ENCODE measurements at regions not wholly inside any gene's neighbourhood (a gene's known extent, or its start where the extent isn't known, plus 50 kb on each side); places are given as distances from the start of the nearest gene placed in this dataset.
"Not testable (repeated sequence)": the region's sequence is repeated elsewhere in the genome, so short reads cannot be mapped to it uniquely, and the experiment has no call there.

DNA sequence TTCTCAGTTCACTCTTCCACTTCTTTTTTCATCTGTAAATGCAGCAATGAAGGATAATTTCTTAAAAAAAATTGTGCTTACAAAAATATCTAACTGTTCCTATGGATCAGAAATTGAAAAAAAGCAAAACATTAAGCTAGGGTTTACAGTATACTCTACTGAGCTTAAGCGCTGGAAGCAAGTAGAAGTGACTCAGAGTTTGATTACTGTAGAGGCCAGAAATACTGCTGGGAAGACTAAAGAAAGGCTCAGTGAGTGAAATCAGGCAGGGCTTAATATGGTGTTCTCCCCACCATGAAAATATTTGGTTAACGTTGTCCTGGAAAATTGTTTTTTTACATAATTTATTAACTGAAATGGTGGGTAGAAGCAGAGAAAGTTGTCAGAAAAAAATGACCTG is 1061.8 kb upstream of the GRIA3 start:
- no peaks in the 10 kb centered on the region for H3K9me2 ChIP-seq (replicated peaks; ENCODE audit: control insufficient read depth, low read length)
- no peak overlapping the region for H3K27ac ChIP-seq (ENCODE audit: low read depth, low read length)
- H3K27me3 ChIP-seq (ENCODE audit: control insufficient read depth, low read length): no peaks in the 10 kb centered on the region

GRCh38 chrX:122133478-122133877 is 1050.6 kb upstream of the GRIA3 start:
- no peaks in the 10 kb centered on the region for H3K9me3 ChIP-seq (ENCODE audit: control insufficient read depth, insufficient read depth, low read length)
- no peak overlapping the region for H3K4me3 ChIP-seq (ENCODE audit: low read length)
- H4K20me1 ChIP-seq (ENCODE audit: control insufficient read depth, insufficient read depth, low read depth, low read length): no peaks in the 10 kb centered on the region
- H3K4me1 ChIP-seq (ENCODE audit: control insufficient read depth, low read length): no peaks in the 10 kb centered on the region
- no peaks in the 10 kb centered on the region for H3F3A ChIP-seq (ENCODE audit: control insufficient read depth, insufficient read depth)
- no peak overlapping the region for H3K27ac ChIP-seq (ENCODE audit: low read depth, low read length)
- H3K9me2 ChIP-seq (replicated peaks; ENCODE audit: control insufficient read depth, low read length): no peaks in the 10 kb centered on the region
- no peaks in the 10 kb centered on the region for H3K36me3 ChIP-seq (ENCODE audit: control insufficient read depth, low read length)
- H3K4me2 ChIP-seq (ENCODE audit: low read length): no peak overlapping the region
- TF ChIP-seq CTCF (IDR thresholded peaks at IDR 0.05; ENCODE audit: low read depth, low read length, poor library complexity, severe bottlenecking): no peak
- no peak for TF ChIP-seq EZH2phosphoT487 (IDR thresholded peaks at IDR 0.05; ENCODE audit: borderline replicate concordance, low read length)
- H3K79me2 ChIP-seq (ENCODE audit: control insufficient read depth, low read length): no peaks in the 10 kb centered on the region
- no peaks in the 10 kb centered on the region for H3K27me3 ChIP-seq (ENCODE audit: control insufficient read depth, low read length)

More for the DNA sequence above, 1061.8 kb upstream of the GRIA3 start:
- no peak overlapping the region for H3K4me3 ChIP-seq (ENCODE audit: low read length)
- no peak for TF ChIP-seq CTCF (IDR thresholded peaks at IDR 0.05; ENCODE audit: low read depth, low read length, poor library complexity, severe bottlenecking)
- no peak for TF ChIP-seq EZH2phosphoT487 (IDR thresholded peaks at IDR 0.05; ENCODE audit: borderline replicate concordance, low read length)
- no peaks in the 10 kb centered on the region for H3K4me1 ChIP-seq (ENCODE audit: control insufficient read depth, low read length)
- no peaks in the 10 kb centered on the region for H4K20me1 ChIP-seq (ENCODE audit: control insufficient read depth, insufficient read depth, low read depth, low read length)
- H3K4me2 ChIP-seq (ENCODE audit: low read length): no peak overlapping the region
- H3K79me2 ChIP-seq (ENCODE audit: control insufficient read depth, low read length): no peaks in the 10 kb centered on the region
- H3K9me3 ChIP-seq (ENCODE audit: control insufficient read depth, insufficient read depth, low read length): no peaks in the 10 kb centered on the region
- no peaks in the 10 kb centered on the region for H3K36me3 ChIP-seq (ENCODE audit: control insufficient read depth, low read length)
- H3F3A ChIP-seq (ENCODE audit: control insufficient read depth, insufficient read depth): no peaks in the 10 kb centered on the region

DNA sequence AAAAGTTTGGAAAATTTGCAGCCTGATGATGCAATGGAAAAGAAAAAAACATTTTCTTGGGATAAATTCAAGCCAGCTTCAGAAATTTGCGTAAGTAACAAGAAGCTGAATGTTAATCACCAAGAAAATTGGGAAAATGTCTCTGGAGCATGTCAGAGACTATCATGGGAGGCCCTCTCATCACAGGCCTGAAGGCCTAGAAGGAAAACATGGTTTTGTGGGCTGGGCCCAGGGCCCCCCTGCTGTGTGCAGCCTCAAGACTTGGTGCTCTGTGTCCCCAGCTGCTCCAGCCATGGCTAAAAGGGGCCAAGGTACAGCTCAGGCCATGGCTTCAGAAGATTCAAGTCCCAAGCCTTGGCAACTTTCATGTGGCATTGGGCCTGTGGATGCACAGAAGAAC is 1049.8 kb upstream of the GRIA3 start:
- no peak overlapping the region for H3K4me2 ChIP-seq (ENCODE audit: low read length)
- H3K27me3 ChIP-seq (ENCODE audit: control insufficient read depth, low read length): no peaks in the 10 kb centered on the region
- H3K4me1 ChIP-seq (ENCODE audit: control insufficient read depth, low read length): no peaks in the 10 kb centered on the region
- no peak for TF ChIP-seq CTCF (IDR thresholded peaks at IDR 0.05; ENCODE audit: low read depth, low read length, poor library complexity, severe bottlenecking)
- no peak for TF ChIP-seq EZH2phosphoT487 (IDR thresholded peaks at IDR 0.05; ENCODE audit: borderline replicate concordance, low read length)
- no peaks in the 10 kb centered on the region for H4K20me1 ChIP-seq (ENCODE audit: control insufficient read depth, insufficient read depth, low read depth, low read length)
- H3K9me2 ChIP-seq (replicated peaks; ENCODE audit: control insufficient read depth, low read length): no peaks in the 10 kb centered on the region
- no peaks in the 10 kb centered on the region for H3K79me2 ChIP-seq (ENCODE audit: control insufficient read depth, low read length)
- H3F3A ChIP-seq (ENCODE audit: control insufficient read depth, insufficient read depth): no peaks in the 10 kb centered on the region
- no peaks in the 10 kb centered on the region for H3K36me3 ChIP-seq (ENCODE audit: control insufficient read depth, low read length)
- no peak overlapping the region for H3K27ac ChIP-seq (ENCODE audit: low read depth, low read length)
- no peaks in the 10 kb centered on the region for H3K9me3 ChIP-seq (ENCODE audit: control insufficient read depth, insufficient read depth, low read length)
- H3K4me3 ChIP-seq (ENCODE audit: low read length): no peak overlapping the region

GRCh38 chrX:122135070-122135469 is 1049.0 kb upstream of the GRIA3 start:
- TF ChIP-seq CTCF (IDR thresholded peaks at IDR 0.05; ENCODE audit: low read depth, low read length, poor library complexity, severe bottlenecking) (no peak), EZH2phosphoT487 (IDR thresholded peaks at IDR 0.05; ENCODE audit: borderline replicate concordance, low read length) (no peak)
- Histone ChIP-seq H3K36me3 (ENCODE audit: control insufficient read depth, low read length) (no peaks in the 10 kb centered on the region), H3K9me3 (ENCODE audit: control insufficient read depth, insufficient read depth, low read length) (no peaks in the 10 kb centered on the region), H4K20me1 (ENCODE audit: control insufficient read depth, insufficient read depth, low read depth, low read length) (no peaks in the 10 kb centered on the region), H3K27me3 (ENCODE audit: control insufficient read depth, low read length) (no peaks in the 10 kb centered on the region), H3K4me2 (ENCODE audit: low read length) (no peak overlapping the region), H3K79me2 (ENCODE audit: control insufficient read depth, low read length) (no peaks in the 10 kb centered on the region), H3K4me1 (ENCODE audit: control insufficient read depth, low read length) (no peaks in the 10 kb centered on the region), H3K9me2 (replicated peaks; ENCODE audit: control insufficient read depth, low read length) (no peaks in the 10 kb centered on the region), H3K4me3 (ENCODE audit: low read length) (no peak overlapping the region), H3F3A (ENCODE audit: control insufficient read depth, insufficient read depth) (no peaks in the 10 kb centered on the region), H3K27ac (ENCODE audit: low read depth, low read length) (no peak overlapping the region)

DNA sequence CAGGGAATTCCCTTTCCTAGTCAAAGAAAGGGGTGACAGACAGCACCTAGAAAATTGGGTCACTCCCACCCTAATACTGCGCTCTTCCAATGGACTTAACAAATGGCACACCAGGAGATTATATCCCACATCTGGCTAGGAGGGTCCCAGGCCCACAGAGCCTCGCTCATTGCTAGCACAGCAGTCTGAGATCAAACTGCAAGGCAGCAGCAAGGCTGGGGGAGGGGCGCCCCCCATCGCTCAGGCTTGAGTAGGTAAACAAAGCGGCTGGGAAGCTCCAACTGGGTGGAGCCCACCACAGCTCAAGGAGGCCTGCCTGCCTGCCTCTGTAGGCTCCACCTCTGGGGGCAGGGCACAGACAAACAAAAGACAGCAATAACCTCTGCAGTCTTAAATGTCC is 1043.9 kb upstream of the GRIA3 start:
- not testable (repeated sequence) for H3F3A ChIP-seq (ENCODE audit: control insufficient read depth, insufficient read depth); H3K9me3 ChIP-seq (ENCODE audit: control insufficient read depth, insufficient read depth, low read length); H3K4me1 ChIP-seq (ENCODE audit: control insufficient read depth, low read length); H3K4me3 ChIP-seq (ENCODE audit: low read length); H4K20me1 ChIP-seq (ENCODE audit: control insufficient read depth, insufficient read depth, low read depth, low read length); H3K9me2 ChIP-seq (replicated peaks; ENCODE audit: control insufficient read depth, low read length); H3K79me2 ChIP-seq (ENCODE audit: control insufficient read depth, low read length); H3K36me3 ChIP-seq (ENCODE audit: control insufficient read depth, low read length); H3K4me2 ChIP-seq (ENCODE audit: low read length); H3K27me3 ChIP-seq (ENCODE audit: control insufficient read depth, low read length); H3K27ac ChIP-seq (ENCODE audit: low read depth, low read length)
